ENCODE measurements at regions not wholly inside any gene's neighbourhood (a gene's known extent, or its start where the extent isn't known, plus 50 kb on each side); places are given as distances from the start of the nearest gene placed in this dataset.
"Not testable (repeated sequence)": the region's sequence is repeated elsewhere in the genome, so short reads cannot be mapped to it uniquely, and the experiment has no call there.

- CTCF ChIA-PET = no interaction called here
- POLR2A ChIA-PET = no interaction called here
These were observed 186.8 kb downstream of the FRK start for GRCh38 chr6:115873901-115874300.

GRCh38 chr6:115870464-115870863, 190.2 kb downstream of the FRK start:
- CTCF ChIA-PET = no interaction called here
- POLR2A ChIA-PET = no interaction called here

- ChIA-PET CTCF (no interaction called here), POLR2A (no interaction called here)
These were observed 194.8 kb downstream of the FRK start for GRCh38 chr6:115865914-115866313.

DNA sequence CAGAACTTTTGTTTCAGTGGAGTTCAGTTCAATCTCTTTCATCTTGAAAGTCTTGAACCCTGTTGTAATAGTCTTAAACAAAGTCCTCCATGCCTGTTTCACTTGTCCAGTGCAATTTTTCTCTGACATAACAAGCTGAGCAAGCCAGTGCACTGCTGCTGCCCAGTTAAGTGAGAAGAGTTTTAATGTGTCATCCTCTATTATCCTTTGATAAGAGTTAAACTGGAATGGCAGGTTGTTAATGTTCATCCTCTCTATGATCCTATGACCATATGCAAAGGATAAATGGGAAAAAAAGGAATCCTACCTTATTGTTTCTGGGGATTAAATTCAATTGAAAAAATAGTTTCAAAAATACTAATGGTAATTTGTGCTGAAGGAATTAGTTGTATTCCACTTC, 197.5 kb downstream of the FRK start:
- POLR2A ChIA-PET = no interaction called here
- CTCF ChIA-PET = no interaction called here

- POLR2A ChIA-PET = not testable (repeated sequence)
These were observed 199.0 kb downstream of the FRK start for GRCh38 chr6:115861658-115862057.

DNA sequence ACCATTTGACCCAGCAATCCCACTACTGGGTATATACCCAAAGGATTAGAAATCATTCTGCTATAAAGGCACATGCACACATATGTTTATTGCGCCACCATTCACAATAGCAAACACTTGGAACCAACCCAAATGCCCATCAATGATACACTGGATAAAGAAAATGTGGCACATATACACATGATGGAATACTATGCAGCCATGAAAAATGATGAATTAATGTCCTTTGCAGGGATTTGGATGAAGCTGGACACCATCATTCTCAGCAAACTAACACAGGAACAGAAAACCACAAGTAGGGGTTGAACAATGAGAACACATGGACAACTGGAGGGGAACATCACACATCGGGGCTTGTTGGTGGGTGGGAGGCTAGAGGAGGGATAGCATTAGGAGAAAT, 201.1 kb downstream of the FRK start:
- CTCF ChIA-PET, POLR2A ChIA-PET: not testable (repeated sequence)

More at GRCh38 chr6:115861658-115862057, 199.0 kb downstream of the FRK start:
- CTCF ChIA-PET = not testable (repeated sequence)

GRCh38 chr6:115854866-115855665, 205.6 kb downstream of the FRK start:
- ChIA-PET POLR2A (no interaction called here), CTCF (no interaction called here)

DNA sequence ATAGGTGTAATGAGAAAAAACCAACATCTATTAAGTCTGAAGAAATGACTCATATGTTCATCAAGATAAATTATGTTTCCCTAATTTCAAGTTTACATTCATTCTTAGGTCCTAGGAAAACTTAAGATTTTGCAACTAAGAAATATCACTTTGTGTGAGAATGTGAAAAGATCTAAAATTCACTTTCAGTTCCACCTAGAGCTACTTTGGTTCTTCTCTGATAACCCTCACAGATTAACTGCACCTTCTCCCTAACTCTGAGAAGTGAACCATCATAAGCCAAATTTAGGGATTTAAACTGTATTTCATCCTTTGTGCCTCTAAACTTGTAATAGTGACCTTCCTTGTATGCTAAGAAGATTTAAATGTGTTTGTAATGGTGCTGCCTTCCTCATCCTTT, 213.0 kb downstream of the FRK start:
- POLR2A ChIA-PET = no interaction called here

GRCh38 chr6:115843945-115844344, 216.7 kb downstream of the FRK start:
- ChIA-PET CTCF (no interaction called here), POLR2A (no interaction called here)

More for the DNA sequence above, 213.0 kb downstream of the FRK start:
- CTCF ChIA-PET = no interaction called here

DNA sequence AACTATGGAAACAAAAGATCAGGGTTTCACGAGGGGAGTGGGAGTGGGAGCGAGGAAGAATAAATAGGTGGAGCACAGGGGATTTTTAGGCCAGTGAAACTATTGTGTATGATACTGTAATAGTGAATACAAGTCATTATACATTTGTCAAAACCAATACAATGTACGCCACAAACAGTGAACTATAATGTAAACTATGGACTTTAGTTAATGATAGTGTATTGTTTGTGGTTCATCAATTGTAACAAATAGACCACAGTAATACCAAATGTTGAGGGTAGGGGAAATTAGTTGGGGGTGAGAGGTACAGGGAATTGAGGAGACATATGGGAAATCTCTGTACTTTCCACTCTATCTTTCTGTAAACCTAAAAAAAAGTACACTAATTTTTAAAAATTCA, 218.4 kb downstream of the FRK start:
- ChIA-PET CTCF (no interaction called here), POLR2A (no interaction called here)

GRCh38 chr6:115839583-115840181, 221.0 kb downstream of the FRK start:
- CTCF ChIA-PET = no interaction called here

GRCh38 chr6:115838763-115839401, 221.8 kb downstream of the FRK start:
- CTCF ChIA-PET = no interaction called here
- POLR2A ChIA-PET = interaction anchor here (0.6 kb wide), 1 partner anchor 181 kb away, joined by 3 read pairs; no protein-coding TSS in a partner anchor

More at GRCh38 chr6:115839583-115840181, 221.0 kb downstream of the FRK start:
- POLR2A ChIA-PET = no interaction called here

GRCh38 chr6:115838216-115838615, 222.5 kb downstream of the FRK start:
- POLR2A ChIA-PET = interaction anchor here (0.6 kb wide), 1 partner anchor 181 kb away, joined by 3 read pairs; no protein-coding TSS in a partner anchor
- CTCF ChIA-PET = no interaction called here

DNA sequence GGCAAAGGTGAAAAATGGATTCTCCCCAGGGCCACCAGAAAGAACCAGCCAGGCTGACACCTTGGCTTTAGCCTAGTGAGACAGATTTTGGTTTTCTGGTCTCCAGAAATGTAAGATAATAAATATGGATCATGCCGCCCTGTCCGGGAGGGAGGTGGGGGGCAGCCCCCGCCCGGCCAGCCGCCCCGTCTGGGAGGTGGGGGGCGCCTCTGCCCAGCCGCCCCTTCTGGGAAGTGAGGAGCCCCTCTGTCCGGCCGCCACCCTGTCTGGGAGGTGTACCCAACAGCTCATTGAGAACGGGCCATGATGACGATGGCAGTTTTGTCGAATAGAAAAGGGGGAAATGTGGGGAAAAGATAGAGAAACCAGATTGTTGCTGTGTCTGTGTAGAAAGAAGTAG, 224.3 kb downstream of the FRK start:
- CTCF ChIA-PET, POLR2A ChIA-PET: not testable (repeated sequence)

DNA sequence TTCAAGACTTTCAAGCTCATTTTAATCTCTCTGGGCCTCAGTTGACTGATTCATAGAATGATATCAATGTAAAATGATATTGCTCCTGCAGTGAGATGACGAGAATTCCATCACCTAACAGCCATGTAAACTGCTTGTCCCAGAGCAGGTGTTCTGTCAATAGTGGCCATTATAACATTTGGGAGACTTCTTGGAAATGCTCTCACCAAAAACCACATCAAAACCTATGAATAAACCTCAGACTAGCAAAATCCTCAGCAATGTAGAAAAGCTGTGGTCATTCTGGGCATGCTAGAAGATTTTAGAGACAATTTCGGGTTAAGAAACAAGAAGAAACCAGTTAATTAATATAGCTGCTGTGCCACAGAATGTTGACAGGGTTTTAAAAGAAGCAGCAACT, 225.4 kb downstream of the FRK start:
- CTCF ChIA-PET = no interaction called here
- POLR2A ChIA-PET = no interaction called here

GRCh38 chr6:115834542-115834941, 226.1 kb downstream of the FRK start:
- CTCF ChIA-PET, POLR2A ChIA-PET: not testable (repeated sequence)

DNA sequence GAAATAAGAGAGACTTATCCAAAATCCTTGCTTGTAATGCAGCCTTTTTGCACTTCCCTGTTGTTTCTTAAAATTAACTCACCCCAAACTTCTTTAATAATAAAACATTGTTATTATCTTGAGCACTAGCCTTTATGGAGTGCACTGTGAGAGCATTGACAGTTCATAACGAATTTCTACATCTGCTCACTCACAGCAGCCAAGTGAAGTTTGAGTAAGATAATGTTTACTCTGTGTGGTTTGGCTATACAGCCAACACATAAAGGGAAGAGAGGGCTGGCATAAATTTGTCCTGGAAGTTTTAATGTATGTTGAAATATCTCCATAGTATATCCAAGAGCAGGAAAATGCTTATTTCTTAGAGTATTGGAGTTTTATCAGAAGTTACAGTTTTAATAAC, 227.9 kb downstream of the FRK start:
- POLR2A ChIA-PET = no interaction called here
- CTCF ChIA-PET = no interaction called here

- POLR2A ChIA-PET = no interaction called here
- CTCF ChIA-PET = no interaction called here
These were observed 228.5 kb downstream of the FRK start for GRCh38 chr6:115832186-115832585.

GRCh38 chr6:115830895-115831294, 229.8 kb downstream of the FRK start:
- ChIA-PET CTCF (no interaction called here), POLR2A (no interaction called here)

DNA sequence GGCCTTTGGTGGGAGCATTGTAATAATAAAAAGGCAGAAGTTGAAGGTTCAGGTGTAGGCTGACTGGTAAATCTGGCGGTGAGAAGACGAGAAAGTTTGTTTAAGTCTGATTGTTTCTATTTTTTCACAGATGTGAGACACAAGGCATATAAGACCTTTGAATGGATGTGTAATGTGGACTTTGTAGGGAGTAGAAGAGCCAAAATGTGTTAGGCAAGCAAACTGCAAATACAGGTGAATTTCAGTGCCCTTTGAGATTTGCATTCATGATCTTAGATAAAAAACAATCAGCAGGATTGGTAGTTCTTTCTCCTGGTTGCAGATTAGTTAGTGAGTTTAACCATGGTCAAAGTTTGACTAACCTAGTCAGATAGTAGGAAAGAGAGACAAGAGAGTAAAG, 238.9 kb downstream of the FRK start:
- ChIA-PET CTCF (no interaction called here), POLR2A (no interaction called here)

GRCh38 chr6:115819506-115819905, 241.2 kb downstream of the FRK start:
- POLR2A ChIA-PET = no interaction called here
- CTCF ChIA-PET = no interaction called here
